KOPT-K1 (cell line): ENCODE measurements at regions not wholly inside any gene's neighbourhood (a gene's known extent, or its start where the extent isn't known, plus 50 kb on each side); places are given as distances from the start of the nearest gene placed in this dataset.

Source experiments
- H3K27ac ChIP-seq: fragments of 200-600 bp; sonication (generic); 2 replicates; pipeline ENCODE4 v1.5.1; 2016; ENCODE audit warnings: antibody characterized with exemption, mild to moderate bottlenecking, low read depth, low read length; ENCODE audit not compliant: poor library complexity, severe bottlenecking
- H3K36me3 ChIP-seq: fragments of 200-600 bp; sonication (generic); 2 replicates; pipeline ENCODE4 v1.5.1; 2017; ENCODE audit warnings: antibody characterized with exemption, mild to moderate bottlenecking, low read length, moderate library complexity; ENCODE audit not compliant: insufficient read depth
- H3K9me3 ChIP-seq: fragments of 200-600 bp; sonication (generic); 2 replicates; pipeline ENCODE4 v1.5.1; 2017; ENCODE audit warnings: antibody characterized with exemption, low read length, mild to moderate bottlenecking; ENCODE audit not compliant: insufficient read depth, poor library complexity, severe bottlenecking

DNA sequence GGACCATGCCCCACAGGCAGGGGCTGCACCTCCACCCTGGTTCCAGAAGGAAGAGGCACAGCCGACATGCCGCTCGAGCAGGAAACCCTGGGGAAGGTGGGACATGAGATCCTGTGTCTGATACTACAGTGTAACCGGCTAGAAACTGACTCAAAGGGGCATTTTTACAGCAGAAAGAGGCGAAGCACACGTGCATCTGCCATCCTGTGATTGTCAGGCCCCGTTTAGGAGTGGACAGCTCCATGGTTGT is 62.7 kb downstream of the SIK1 start:
- no peaks in the 10 kb centered on the region for H3K9me3 ChIP-seq
- no peak overlapping the region for H3K27ac ChIP-seq
- no peaks in the 10 kb centered on the region for H3K36me3 ChIP-seq

DNA sequence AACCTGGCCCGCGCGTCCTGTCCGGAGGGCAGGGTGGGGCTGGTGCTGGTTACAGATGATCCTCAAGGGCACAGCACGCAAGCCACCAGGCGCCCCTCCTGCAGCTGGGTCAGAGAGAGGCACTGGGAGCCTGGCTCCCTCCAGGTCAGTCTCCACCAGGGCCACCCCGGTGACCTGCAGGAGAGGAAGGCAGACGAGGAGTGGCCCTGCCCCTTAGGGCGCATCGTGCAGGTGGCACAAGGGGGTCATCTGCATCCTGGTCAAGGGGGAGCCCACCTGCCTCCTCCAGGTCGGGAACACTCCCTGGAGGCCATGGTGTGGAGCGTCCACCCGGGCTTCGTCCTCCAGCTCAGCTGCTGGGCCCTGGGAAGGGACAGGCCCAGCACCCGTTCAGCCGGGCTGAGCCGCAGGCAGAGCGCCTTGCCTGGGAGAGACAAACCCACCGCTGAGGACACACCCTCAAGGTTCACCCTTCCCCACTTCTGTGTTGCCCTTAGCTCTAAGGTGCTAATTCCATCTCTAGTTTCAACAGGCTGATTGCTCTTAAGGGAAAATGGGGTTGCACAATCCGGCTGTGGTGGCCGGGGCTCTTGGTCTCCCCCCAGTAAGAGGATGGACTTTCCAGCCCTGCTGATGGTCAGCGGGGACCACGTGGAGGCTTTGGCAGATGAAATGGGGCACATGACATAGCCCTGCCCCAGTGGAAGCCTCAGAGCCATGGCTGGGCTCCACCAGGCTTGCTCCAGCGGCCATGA is 63.2 kb downstream of the SIK1 start:
- peak overlapping the region; percentile 79 for H3K27ac ChIP-seq
- no peaks in the 10 kb centered on the region for H3K9me3 ChIP-seq
- no peaks in the 10 kb centered on the region for H3K36me3 ChIP-seq

DNA sequence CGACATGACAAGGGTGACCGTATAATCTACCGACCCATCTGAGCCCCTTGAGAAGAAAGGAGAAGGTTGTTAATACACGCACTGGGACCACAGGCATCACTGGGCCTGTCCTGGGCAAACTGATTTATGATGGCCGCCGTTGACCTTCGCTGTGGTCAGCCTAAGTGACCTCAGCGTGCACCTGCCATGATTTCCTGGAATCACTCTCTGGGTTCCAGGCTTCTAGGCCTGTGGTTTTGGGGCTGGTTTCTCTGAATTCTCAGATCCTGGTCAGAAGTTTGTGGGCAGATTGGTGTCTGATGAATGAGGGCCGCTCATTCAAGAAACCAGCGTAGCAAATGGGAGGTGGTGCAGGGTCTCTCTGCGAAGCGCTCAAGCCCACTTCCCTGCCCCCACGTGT is 64.0 kb downstream of the SIK1 start:
- no peaks in the 10 kb centered on the region for H3K36me3 ChIP-seq
- no peaks in the 10 kb centered on the region for H3K9me3 ChIP-seq
- peak overlapping the region; percentile 79 for H3K27ac ChIP-seq

DNA sequence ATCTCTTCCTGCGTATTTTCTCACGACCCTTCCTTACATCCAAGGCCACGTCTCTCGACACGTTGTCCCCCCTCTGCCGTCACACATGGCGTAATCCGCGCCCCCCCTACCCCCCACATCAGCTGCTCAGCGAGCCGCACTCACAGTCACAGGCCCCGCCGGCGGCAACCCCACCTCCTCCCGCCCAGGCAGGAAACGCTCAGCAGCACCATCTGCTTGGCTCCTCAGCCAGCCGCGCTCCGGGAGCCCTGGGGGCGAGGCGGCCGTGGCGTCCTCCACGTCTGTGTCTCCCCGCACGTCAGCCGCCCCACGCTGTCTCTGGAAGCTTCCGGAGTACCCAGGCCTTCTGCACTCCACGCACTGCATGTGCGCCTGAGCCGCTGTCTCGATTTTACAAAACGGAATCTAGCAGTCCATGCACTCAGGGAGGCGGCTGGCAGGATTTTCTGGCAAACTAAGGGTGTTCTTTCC is 64.6 kb downstream of the SIK1 start:
- Histone ChIP-seq H3K9me3 (no peaks in the 10 kb centered on the region), H3K27ac (peak overlapping the region; percentile 79), H3K36me3 (no peaks in the 10 kb centered on the region)

DNA sequence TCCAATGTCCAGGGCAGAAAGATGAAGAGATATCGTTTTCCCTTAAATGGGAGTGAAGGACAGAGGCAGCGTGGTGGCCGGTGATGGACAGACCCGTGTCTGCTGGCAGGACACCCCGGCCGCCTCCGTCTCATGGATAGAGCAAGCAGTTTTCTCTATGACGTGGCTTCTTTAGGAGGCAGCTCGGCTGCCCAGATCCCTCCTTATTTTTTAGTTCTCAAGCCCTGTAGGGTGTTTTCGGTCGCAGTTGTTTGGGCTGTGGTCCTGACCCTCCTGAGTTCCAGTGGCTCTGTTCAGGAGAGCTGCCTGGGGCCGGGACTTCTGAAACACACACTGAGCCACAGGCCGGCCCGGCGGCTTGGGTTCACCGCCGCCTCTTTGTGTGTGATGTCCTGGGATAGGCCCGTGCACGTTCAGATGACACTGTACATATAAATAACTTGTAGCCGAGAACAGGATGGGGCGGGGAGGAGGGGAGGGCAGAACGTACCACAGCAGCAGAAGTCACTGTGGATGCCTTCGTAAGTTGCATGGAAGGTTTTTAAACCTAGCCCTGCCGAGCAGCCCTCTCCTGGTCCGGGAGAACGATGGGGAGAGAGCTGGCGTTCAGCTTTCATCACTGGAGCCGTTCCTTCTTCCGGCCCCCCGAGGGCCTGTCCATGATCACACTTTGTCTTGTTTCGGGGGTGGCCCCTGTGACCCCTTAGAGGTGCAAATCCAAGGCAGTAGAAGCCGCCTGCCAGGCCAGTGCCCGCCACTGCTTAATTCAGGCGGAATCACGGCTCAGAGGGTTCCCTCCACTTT is 65.2 kb downstream of the SIK1 start:
- H3K27ac ChIP-seq, result peak overlapping the region; percentile 79
- H3K36me3 ChIP-seq, result no peaks in the 10 kb centered on the region
- H3K9me3 ChIP-seq, result no peaks in the 10 kb centered on the region

DNA sequence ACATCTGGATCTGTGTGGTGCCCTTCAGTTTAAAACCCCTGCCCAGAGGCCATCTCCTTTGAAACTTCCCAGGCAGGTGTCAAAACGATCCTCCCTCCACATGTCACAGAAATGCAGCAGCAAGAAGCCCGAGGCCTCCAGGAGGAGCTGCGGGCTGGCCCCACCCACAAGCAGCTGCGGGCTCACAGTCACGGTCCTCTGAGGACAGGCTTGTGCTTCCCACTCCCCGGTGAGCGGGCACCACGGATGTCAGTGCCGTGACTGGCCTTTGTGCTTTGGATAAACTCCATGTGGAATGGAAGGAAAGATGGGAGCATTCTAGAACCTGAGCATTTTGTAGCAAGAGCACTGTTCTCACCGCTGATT is 65.8 kb downstream of the SIK1 start:
- no peaks in the 10 kb centered on the region for H3K36me3 ChIP-seq
- peak overlapping the region; percentile 79 for H3K27ac ChIP-seq

DNA sequence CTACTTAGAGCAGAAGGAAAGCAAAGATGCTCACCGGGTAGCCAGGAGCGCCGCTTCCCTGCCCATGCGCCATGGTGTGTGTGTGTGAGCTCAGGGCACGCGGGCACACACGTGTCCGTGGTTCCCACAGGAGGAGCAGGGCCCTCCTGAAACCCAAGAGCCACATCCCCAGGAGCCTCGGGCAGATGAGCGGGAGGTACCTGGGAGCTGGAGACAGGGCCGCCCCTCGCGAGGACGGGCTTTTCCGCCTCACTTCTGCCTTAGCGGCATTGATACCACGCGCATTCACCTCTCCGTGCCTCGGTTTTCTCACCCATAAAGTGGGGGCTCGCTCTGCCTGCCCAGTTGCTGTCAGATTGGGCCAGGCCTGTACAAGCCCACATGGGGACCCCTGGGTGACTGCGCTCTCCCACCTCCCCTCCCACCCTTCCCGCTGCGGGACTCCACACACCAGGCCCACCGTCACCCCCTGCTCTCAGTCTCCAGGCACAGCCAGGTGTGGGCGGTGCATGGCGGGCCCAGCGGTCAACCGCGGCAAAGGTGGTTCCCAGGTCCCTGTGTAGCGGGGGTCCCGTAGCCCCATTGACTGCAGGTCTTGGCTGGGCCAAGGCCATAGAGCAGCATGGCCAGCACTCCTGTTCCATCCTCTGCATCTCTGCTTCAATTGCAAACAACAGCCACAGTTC is 66.3 kb downstream of the SIK1 start:
- H3K36me3 ChIP-seq, result no peaks in the 10 kb centered on the region
- no peaks in the 10 kb centered on the region for H3K9me3 ChIP-seq
- peak overlapping the region; percentile 79 for H3K27ac ChIP-seq

More for the DNA sequence above, 65.8 kb downstream of the SIK1 start:
- H3K9me3 ChIP-seq, result no peaks in the 10 kb centered on the region

DNA sequence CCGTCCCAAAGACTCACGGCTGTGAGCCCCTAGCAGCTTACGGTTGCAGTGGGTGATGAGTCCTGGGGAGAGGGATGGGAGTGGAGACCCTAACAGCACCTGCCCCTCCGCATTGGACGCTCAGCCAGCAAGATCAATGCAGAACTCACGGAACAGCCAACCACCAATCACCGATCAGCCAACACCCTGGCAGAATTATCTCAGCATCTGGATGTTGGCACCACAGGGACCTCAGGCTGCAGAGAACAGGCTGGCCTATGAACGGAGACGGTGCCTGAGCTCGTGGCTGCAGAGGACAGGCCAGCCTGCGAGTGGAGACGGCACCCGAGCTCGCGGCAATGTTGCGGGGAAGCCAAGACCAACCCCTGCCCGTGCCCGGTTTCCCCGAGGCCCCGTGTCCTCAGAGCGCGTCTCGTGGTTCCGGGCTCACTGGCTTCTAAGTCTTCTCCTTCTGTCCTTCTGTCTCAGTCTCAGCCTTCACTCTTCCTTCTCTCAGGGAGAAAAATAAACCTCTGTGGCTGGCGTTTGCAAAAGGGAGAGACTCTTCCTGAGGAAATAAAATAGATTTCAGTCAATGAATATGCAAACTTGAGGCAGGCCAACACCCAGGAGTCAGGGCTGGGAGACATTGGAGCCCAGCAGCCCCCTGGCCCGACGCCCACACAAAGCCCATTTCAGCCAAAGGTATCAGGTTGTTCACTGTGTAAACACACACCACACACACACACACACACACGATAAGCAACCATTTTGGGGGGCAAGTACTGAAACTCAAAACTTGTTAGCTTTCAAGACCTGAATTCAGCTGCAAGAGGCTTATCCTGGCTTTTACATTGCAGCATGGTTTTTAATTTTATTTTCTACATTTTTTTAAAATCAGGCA is 67.8 kb downstream of the SIK1 start:
- Histone ChIP-seq H3K27ac (no peak overlapping the region), H3K36me3 (no peaks in the 10 kb centered on the region), H3K9me3 (no peaks in the 10 kb centered on the region)

DNA sequence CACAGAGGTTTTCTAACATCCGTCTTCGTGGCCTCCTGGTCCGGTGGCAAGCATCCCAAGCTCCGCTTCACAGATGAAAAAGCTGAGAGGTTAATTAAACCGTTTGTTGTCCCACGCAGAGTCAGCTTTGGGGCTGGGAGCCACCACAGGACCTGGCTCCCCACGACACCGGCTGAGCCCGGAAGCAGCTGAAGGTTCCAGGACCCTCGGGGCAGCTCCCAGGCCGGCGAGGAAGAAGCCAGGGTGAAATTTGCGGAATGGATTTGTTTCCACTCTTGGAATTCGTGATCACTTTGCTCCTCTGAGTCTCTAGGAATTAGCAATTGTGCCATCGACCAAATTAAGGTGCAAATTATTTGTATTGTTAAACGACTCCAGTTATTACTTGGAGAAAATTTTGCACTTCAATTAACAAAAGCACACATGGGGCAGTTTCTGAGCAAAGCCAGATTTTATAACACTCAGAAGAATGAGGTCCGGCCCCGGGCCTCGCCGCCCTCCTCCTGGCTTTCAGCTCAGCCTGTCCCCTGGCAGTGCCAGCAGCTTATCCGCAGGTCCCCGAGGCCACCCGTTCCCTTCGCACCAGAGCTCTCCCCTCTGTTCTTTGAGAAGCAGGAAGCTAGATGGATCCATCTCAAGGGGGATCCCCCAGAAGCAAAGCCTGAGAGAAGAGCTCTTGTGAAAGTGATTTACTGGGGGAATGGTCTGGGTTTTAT is 69.1 kb downstream of the SIK1 start:
- Histone ChIP-seq H3K36me3 (no peaks in the 10 kb centered on the region), H3K9me3 (no peaks in the 10 kb centered on the region), H3K27ac (no peak overlapping the region)

DNA sequence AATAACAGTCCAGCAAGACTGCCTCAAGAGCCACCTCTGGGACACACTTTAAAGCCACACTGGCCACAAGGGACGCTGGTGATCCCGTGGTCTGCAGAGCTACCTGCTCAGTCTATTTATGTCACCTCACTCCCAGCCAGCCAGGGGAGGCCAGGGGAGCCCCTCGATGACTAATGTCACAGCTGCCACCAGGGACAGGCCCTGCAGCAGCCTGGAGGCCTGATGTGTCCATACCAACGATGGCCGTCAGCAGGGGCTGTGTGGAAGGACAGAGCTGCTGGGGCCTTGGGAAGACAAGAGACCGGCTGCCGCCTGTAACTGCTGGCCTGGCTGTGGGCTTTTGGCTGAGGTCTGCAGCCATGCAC is 71.0 kb downstream of the SIK1 start:
- H3K9me3 ChIP-seq, result no peaks in the 10 kb centered on the region
- no peak overlapping the region for H3K27ac ChIP-seq
- no peaks in the 10 kb centered on the region for H3K36me3 ChIP-seq

DNA sequence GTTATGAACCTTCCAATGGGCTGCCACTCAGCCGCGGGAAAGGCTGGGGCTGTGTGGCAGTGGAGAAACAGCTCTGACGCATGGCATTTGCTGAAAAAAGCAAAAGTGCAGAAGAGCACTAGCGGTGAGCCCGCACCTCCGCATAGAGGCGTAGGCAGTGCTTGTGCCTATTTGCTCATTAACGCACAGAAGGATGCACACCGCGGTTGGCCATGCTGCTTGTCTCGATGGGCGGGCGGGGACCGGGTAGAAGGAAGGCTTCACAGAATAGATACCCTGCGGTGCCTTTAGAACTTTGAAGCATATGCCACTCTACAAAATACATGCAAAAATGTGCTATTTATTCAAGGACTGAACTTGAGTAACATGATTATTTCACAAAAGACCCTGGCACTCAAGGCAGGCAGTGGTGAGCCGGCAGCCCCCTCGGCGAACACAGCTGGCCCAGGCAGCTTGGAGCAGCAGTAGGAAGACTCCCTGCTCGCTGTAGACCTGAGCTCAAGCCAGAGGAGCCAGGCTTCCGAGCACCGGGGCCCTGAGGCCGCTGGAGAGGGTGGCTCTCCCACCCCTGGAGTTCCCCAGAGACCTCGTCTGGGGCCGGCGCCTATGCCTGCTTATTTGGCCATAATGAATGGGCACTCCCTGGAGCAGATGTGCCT is 71.5 kb downstream of the SIK1 start:
- Histone ChIP-seq H3K9me3 (no peaks in the 10 kb centered on the region), H3K27ac (no peak overlapping the region), H3K36me3 (no peaks in the 10 kb centered on the region)

DNA sequence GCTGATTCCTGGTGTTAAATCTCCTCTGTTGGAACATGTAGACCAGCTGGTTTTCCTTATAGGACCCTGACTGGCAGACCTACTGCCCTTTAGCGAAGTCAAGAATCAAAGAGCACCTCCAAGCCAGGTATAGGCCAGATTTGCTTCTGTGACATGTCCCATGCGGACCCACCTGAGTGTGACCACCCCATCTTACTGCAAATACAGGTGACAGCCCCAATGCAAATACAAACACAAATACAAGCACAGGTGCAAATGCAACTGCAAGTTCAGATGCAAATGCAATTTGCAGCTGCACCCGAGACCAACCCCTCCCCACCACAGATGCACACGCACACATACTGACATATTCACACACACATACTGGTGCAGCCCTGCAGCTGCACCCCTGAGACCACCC is 72.3 kb downstream of the SIK1 start:
- H3K27ac ChIP-seq, result no peak overlapping the region
- no peaks in the 10 kb centered on the region for H3K9me3 ChIP-seq
- H3K36me3 ChIP-seq, result no peaks in the 10 kb centered on the region

DNA sequence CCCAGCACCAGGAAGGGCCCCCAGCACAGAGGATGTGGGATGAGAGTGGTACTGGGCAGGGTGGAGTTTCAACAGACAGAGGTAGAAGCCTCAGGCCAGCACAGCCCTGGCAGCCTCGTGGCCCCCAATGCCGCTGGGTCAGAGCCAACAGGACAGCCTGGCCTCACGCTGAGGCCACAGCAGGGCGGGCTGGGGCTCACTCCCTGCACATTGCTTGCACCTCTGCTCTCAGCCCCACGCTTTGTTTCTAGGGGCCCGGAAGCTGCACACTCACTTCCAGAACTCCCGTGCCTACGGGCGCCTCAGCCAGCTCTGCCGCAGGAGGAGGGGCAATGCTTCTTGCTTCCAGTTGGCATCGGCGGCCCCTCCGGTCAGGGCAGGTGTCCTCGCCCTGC is 72.9 kb downstream of the SIK1 start:
- no peak overlapping the region for H3K27ac ChIP-seq
- no peaks in the 10 kb centered on the region for H3K9me3 ChIP-seq
- no peaks in the 10 kb centered on the region for H3K36me3 ChIP-seq
